HG03095 (cell line): ENCODE measurements at regions not wholly inside any gene's neighbourhood (a gene's known extent, or its start where the extent isn't known, plus 50 kb on each side); places are given as distances from the start of the nearest gene placed in this dataset.

Experiments used
- ATAC-seq: cut with Tn5 transposase; IDR thresholded peaks from one replicate; pipeline ENCODE4 v1.9.1; 2021; ENCODE audit warnings: moderate library complexity; ENCODE audit not compliant: unreplicated experiment

DNA sequence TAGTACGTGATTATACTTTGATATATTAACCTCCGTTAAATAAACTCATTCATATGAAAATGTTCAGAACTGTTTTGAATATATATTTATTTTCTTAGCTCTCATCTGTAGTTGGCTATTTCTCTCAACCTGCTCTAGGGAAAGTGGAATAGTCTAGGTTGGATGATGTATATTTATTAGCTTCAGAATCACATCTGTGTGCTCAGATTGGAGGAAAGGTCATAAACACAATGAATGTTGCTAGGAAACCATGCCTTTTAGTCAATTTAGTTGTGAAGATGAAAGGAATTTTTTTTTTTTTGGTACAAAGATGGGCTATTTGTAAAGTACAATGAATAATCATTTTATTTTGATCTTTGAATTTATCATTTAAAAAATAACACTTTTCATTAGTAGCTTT is 439.1 kb downstream of the FOXG1 start:
- ATAC-seq, result no peak

DNA sequence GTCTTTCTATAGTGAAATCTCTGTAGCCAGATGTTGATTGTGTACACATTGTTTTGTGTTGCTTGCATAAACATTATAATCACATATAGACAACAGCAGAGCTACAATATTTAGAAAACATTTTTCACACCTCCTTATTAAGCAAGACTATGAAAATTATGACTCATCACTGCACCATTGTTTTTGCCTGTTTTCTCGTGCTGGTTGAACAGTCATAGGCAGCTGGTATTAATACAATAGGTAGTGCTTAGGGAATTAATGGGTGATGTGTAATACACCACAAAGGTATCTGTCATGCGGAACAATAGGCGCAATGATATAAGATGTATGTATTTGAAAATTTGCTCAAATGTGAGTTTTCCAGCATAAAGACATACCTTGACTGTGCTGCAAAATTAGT is 449.3 kb downstream of the FOXG1 start:
- ATAC-seq, result no peak

DNA sequence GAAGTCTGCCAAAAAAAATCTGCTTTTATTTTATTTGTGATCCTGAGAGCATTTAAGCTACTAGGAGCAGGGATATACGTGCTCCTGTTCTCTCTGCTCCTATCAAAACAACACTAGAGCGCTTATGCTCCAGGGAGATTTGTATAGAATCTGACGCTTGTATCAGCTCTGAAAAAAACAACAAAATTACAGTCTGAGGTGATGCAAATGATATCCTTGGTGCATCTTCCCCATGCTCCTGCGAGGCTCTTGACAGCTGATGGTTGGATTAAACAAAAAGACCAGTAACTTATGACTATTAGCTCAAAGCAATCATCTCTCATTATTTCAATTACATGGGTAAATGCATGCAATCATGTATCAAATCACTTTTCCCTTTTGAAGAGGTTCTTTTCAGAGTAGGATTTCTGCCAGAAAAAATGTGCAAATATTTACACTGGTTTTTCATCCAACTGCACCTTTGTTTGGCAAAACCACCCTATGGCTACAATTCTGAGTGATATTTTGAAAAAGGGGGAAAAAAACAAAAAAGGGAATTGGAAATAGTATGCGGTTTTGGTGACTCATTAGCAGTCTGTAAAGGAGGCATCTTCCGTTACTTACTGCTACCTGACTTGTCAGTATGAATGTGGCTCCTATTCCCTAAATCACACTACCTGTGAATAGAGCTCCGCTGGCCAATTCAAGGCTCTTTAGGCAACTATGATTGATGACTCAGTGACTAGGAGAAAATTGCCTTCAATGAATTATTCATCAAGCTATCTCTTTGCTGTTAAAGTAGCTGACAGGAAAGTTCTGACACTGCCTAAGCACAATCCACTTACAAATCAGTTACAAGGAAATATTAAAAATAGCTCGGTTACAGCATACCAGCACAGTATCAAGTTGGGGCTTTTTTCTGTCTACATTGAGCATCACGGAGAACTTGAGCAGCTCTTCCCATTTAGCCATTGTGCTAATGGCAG is 450.0 kb downstream of the FOXG1 start:
- ATAC-seq, result no peak

DNA sequence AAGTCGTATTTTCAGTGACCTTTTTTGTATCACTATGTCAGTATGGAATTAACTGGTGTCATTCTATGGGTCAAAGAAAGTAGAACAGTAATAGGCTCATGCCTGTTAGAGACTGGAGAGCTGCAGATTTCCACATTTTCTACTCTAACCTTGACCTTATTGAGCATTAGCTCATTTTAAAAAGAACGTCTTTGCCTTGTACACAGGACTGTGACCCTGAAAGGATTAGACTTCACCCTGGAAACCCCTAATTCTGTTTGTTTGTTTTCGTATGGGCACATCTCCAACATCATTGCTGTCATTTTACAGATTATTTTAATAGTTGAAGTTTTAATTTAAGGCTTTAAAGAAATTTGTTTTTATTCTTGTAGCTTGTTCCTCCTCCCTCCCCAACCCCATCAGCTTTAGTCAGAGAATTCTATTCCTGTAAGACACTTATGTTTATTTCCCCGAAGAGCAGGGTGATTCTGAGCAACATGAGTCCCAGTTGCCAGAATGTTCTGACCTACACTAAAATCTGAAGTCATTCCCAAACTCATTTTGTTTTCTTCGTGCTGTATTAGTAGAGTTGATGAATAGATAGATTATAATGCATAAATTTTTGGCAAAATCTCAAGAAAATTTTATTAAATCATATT is 451.3 kb downstream of the FOXG1 start:
- no peak for ATAC-seq

DNA sequence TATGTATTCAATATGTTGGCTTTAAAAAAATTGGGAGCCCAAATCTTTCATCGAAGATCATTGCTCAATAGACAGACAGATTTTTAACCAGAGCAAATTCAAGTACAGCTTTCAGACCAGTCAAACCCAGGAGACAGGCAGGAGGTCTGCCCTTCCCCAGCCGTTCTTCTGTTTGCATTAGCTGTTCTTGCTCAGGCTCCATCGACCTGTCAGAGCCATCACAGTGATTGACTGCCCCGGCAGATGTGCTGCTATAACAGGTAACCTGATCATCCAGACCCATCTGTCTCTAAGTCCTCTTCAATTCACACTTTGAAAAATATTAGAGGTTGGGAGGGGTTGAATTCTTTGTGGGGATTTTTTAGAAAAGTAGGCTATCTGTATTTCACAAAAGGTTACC is 453.5 kb downstream of the FOXG1 start:
- ATAC-seq, result no peak

DNA sequence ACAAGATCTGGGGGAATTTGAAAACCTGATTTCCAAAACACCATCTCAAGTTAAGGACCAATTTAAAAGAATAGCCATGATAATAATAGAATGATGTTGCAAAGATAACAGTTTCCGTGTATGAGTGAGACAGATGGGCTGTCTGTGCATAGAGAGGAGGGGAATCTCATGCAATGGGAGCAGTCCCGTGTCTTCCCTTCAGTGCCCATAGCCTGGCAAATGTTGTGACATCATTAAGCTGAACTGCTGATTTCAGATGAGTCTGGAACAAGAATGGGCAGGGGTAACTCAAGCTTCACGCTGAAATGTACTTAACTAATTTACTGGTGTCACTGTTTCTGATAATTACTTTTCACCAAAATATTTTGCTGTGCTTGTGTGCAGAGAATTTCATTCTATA is 454.0 kb downstream of the FOXG1 start:
- no peak for ATAC-seq

DNA sequence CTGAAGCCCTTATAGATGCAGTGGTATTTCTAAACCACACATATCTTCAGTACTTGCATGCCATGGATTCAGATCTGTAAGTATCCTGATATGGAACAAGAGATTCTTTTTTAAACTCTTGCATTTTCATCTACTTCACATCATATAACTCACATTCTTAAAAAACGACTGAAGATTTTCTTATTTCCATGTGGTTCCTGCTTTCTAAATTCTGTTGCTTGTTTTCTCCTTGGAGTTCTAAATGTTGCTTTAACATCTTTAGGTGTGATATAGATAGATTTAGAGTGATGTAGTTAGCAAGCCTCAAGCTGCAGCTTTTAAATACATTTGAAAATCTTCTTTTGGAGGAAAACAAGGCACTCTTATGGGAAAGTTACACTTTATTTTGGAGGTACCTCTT is 455.4 kb downstream of the FOXG1 start:
- no peak for ATAC-seq

DNA sequence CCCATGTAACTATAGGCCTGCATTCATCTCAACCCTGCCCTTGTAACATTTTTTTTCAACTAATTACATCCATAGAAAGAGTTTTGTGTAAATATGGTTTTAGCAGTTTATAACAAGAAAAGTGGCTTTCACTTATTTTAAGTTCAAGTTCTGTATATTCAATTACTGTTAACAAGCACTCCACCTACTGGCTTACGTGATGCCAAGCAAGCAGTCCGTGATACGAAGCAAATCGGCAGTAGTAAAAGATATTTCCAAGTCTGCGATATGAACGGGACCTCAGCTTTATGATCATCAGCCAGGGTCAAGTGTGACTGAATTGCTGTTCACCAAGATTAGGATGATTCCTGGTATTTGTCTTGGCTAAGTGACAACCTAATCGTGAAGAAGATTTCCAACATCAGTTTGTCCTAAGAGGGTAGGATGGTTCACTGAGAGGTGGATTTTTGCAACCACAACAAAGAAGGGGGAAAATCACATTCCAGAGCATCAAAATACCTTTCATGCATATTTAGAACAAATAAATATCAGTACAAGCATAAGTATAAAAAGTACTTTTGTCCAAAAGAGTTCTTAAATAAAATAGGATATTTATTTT is 456.2 kb downstream of the FOXG1 start:
- no peak for ATAC-seq

DNA sequence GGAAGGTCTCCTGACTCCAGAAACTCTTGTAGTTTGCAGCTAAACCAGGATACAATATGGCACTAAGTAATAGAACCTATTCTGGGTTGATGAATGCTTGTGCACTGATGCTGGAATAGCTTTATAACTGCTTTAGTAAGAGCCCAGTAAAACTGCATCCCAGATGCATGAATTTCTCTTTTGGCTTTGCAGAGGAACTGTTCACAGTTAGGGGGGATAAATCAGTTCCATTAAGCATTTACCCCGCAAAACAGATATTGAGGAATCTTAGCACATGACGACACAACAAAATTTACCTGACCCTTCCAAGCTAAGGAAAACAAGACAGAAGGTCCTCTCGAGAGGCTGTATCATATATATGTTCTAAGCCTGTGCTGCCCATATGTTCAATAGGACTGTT is 457.4 kb downstream of the FOXG1 start:
- ATAC-seq, result no peak

DNA sequence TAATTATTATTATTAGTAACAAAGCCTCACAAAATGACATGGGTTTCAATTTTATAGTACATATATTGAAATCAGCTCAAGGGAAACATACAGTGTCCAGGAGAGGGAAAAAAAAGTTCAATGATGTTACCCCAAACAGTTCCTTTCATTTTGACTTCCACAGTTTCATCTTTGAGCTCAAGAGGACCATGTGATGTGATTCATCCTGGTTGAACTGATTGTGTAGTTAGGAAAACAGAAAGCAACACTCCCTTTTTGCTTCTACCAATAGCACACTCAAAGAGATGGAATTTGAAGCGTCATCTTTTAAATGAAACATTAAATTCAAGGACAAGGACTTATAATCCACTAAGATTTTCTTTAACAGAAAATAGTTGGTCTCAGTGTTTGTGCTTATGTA is 461.0 kb downstream of the FOXG1 start:
- ATAC-seq, result no peak

DNA sequence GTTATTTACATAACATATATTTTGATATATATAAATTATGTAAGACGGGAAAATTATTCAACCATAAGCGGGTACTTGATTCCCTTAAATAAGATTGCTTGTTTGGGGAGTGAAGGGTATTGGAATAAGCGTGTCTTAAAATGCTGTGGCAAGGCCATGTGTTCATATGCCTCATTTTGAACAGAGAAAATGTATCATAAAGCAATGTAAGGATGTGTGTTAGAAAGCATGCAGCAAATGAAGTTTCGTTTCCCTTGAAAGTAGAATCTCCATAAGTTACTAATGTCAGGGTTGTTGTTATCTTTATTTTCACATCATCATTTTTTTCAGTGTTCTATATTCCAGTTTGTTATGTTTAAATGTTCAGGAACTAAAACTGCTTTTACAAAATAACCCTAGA is 465.6 kb downstream of the FOXG1 start:
- no peak for ATAC-seq

DNA sequence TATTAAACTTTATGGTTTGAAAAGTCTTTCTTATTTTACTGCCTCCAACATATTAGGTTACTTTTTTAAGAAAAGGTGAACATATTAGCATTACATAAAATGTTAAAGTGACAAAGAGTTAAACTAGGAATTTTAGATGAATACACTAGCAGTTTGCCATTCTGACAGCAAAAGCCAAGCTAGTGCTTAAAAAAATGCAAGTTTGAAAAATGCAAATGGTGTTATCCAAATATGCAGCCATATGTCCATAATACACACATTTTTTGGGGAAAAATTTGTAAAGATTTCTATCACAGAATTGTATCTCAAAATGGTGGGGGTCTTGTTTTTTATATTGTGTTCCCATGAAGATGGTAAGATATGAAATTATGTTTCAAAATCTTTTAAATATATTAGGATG is 466.1 kb downstream of the FOXG1 start:
- no peak for ATAC-seq

DNA sequence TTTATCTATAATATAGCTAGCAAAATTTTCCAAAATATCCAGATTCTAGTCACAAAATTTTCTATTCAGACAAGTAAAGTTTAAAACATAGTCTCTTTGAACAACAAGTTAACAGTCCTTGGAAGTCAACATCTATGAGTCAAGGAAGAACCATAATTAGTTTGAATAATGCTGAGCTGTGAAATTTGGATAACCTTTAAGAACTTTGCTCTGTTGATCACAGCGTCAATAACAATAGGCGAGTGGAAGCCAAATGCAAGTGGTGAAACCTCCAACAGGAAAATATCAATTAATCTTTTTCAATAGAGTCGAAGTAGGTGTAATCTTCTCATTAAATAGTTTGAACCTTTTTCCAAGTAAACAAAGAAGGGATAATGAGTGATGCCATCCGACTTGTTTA is 466.6 kb downstream of the FOXG1 start:
- ATAC-seq, result no peak

DNA sequence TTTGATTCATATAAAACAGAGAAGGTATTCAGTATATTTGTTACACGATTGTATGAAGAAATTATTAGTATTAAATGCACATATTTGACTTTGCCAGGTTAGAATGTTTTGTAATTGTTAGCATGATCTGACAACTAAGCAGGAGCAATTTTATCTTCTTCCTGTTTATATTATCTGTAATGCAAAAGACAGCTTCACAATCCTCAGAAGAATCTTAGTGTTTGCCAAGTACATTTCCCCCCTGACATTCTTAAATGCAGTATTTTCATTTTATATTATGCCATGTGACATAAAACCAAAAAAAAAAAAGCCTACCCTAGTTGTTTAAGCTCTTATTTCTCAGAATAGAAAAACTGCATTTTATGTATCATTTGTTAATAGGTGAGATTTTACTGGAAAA is 469.4 kb downstream of the FOXG1 start:
- ATAC-seq, result no peak

DNA sequence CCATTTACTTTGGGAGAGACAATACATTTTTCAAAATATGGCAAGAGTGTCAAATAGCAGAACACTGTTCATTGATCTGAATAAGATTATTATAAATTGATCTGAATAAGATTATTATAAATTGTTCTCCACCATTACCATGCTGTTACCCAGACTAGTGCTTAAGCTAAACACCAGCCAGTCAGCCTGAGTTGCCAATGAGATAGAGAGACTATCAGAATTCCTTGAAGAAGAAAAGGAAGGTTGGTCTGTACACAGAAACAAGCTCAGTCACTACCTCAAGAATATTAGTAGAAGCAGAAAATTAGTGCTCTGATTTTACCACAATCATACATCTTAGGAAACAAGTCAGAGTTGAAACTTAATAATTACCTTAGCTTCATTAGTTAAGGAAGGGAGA is 469.8 kb downstream of the FOXG1 start:
- ATAC-seq, result no peak

DNA sequence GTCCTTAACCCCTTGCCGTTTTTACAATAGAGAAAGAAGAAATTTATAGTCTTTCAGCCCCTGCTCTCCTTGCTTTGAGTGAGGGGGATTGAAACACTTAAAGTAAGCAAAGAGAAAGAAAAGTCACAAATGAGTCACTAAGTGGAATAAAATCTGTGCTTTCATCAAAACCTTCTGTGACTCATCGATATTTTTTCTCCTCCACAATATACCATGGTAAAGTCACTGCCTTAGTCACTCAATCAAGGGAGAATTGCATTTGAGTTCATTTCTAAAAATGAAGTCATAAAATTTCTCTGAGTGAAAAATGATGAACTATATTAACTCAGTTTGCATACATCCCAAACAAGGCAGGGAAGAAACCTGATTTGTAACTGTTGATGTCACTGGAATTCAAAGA is 470.3 kb downstream of the FOXG1 start:
- no peak for ATAC-seq

DNA sequence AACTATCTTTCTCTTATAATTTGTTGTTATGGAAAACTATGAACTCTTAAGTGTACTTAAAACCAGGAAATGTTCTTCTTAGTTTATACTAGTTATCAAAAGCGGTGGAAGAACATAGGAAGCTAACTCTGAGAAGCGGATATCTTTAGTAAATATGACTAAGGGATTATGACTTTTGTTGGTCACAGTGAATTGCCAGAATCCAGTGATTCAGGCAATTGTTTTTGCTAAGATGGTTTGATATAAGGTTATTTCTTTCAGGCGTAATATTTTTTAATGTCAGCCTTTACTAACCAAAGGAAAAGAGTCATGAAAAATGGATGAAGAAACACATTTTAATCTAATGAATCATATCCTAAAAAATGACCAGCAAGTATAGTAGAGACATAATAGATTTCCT is 473.5 kb downstream of the FOXG1 start:
- no peak for ATAC-seq

DNA sequence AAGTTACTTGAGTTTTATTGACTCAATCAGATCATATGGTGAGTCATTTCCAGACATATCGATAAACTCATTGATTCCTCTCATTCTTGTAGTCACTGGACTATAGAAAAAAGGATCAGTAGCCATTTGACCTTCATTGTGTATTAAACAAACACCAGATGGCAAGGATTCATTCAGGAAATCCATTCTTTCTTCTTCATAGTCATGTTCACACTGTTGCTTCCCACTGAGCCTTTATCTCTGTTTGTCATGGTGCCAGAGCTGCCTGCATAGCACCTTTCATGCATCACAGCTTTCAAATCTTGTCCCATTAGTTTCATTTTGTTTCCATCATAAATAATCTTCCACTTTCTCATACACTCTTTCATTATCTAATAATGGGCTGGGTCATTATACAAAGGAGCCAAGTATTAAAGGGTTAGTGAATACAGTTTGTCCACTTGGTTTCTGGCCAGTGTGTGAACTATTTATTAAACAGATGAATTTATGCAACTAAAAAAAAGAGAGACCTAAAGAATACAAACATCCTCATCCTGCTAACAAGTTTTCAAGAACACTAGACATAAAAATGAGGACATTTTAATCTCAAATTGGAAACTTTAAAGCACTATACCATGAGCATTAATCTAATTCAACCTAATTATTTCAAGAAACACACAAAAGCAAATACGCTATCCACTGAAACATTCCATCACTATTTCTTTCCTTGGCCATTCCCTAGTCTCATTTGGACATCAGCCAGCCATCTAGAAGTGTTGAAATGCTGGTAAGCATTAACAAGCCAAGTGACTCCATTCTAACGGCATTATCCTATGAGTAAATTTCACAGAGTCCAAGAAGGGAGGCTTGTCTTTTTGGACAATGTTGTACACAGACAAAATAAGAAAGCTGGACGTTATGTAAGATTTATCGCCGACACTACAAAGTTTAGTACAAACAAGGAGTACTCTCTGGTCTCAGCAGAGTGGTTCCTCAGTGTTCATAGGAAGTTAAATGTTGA is 476.5 kb downstream of the FOXG1 start:
- ATAC-seq, result no peak

DNA sequence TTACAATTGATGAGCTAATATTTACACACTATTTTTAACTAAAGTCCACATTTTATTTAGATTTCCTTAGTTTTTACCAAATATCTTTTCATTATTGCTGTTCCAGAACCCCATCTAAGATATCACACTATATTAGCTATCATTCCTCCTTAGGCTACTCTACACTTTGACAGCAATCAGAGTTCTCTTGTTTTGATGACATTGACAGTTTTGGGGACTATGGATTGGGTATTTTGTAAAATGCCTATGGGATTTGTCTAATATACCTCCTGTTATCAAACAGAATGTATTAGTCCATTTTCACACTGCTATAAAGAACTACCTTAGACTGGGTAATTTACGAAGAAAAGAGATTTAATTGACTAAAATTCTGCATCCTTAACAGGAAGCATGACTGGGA is 489.1 kb downstream of the FOXG1 start:
- no peak for ATAC-seq

DNA sequence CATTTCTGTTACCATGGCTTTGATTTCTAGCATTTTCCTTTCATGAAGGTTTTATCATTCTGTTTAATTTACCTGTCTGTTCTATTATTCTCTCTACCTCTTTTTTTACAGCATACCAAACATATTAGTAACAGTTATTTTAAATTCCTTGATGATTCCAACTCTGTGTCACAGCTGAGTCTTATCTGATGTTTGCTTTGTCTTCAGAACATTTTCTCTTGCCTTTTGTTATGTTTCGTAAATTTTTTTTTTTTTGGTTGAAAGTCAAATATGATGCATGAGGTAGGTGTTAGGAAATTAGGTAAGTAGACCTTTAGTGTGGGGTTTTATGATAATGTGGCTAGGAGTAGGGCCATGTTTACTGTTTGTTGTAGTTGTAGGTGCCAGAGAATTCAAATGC is 496.4 kb downstream of the FOXG1 start:
- no peak for ATAC-seq

DNA sequence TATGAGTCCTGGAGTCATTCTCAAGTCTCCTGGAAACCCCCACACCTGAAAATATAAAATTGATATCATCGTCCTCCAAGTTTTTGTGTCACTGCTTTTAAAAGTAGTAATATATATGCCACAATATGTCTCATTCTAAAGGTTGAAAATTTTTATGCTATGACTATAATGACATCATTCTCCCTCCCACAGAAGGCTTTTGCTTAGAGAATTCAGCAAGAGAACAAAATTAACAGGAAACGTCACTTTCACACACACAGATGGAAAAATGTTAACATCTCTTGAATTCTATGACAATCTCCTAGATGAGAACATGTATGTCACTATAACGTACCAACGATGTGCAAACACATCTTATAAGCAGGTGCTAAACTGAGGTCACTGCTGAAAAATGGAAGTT is 498.3 kb downstream of the FOXG1 start:
- ATAC-seq, result no peak
